PC-3 (cell line): ENCODE measurements at regions not wholly inside any gene's neighbourhood (a gene's known extent, or its start where the extent isn't known, plus 50 kb on each side); places are given as distances from the start of the nearest gene placed in this dataset.

Experiments
- EZH2 ChIP-seq: fragments of 300-600 bp; sonication (generic); IDR thresholded peaks from one replicate; pipeline ENCODE4 v1.6.1; 2017; ENCODE audit warnings: antibody characterized with exemption, mild to moderate bottlenecking, low read length; ENCODE audit not compliant: unreplicated experiment
- TF ChIP-seq, protein P1 (sequence below): fragments of 300-600 bp; sonication (generic); conservative IDR thresholded peaks from 2 replicates; pipeline ENCODE4 v1.5.1; 2017; ENCODE audit warnings: antibody characterized with exemption, low read depth, mild to moderate bottlenecking, low read length

DNA sequence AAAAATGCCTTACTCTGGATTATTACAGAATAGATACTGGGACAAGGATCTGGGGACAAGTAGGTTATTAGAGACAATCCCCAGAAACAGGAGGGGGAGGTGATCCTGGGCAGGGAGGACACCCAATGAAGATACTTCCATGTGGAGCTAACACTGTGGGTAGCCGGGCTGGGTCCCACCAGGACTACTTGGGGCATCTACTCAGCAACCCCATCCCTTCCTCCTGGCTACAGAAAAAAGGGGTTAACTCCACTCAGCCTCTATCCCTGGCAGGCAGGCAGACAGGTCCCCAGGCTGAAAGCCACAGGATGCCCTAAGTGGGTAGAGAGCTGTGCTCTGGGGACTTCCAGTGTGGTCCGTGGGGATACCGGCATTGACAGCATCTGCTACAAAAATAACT lies 68.0 kb upstream of the NXT1 start:
- TF ChIP-seq, protein P1, sequence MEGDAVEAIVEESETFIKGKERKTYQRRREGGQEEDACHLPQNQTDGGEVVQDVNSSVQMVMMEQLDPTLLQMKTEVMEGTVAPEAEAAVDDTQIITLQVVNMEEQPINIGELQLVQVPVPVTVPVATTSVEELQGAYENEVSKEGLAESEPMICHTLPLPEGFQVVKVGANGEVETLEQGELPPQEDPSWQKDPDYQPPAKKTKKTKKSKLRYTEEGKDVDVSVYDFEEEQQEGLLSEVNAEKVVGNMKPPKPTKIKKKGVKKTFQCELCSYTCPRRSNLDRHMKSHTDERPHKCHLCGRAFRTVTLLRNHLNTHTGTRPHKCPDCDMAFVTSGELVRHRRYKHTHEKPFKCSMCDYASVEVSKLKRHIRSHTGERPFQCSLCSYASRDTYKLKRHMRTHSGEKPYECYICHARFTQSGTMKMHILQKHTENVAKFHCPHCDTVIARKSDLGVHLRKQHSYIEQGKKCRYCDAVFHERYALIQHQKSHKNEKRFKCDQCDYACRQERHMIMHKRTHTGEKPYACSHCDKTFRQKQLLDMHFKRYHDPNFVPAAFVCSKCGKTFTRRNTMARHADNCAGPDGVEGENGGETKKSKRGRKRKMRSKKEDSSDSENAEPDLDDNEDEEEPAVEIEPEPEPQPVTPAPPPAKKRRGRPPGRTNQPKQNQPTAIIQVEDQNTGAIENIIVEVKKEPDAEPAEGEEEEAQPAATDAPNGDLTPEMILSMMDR, result no peak
- no peak for TF ChIP-seq EZH2
